Endodermal cell (in vitro differentiated cells): ENCODE measurements at regions not wholly inside any gene's neighbourhood (a gene's known extent, or its start where the extent isn't known, plus 50 kb on each side); places are given as distances from the start of the nearest gene placed in this dataset.

ENCODE experiments used
- DNase-seq: peaks from one replicate; pipeline ENCODE4 v3.0.0-alpha.2; 2017
- H3K27ac ChIP-seq: 2 replicates; pipeline ENCODE4 v1.5.1; 2013; ENCODE audit warnings: mild to moderate bottlenecking, low read depth, low read length, moderate library complexity
- H3K27me3 ChIP-seq: 2 replicates; pipeline ENCODE4 v1.6.1; 2013; ENCODE audit warnings: mild to moderate bottlenecking, low read length, moderate library complexity; ENCODE audit not compliant: insufficient read depth, control insufficient read depth, poor library complexity, severe bottlenecking
- H3K36me3 ChIP-seq: 2 replicates; pipeline ENCODE4 v1.7.0; 2013; ENCODE audit warnings: mild to moderate bottlenecking, low read length, moderate library complexity; ENCODE audit not compliant: control insufficient read depth, insufficient read depth
- H3K4me1 ChIP-seq: one replicate; pipeline ENCODE4 v1.7.0; 2013; ENCODE audit warnings: low read length; ENCODE audit not compliant: control insufficient read depth, insufficient read depth
- H3K4me3 ChIP-seq: 2 replicates; pipeline ENCODE4 v1.5.1; 2013; ENCODE audit warnings: mild to moderate bottlenecking, low read length, moderate library complexity
- H3K9ac ChIP-seq: 2 replicates; pipeline ENCODE4 v1.6.1; 2013; ENCODE audit warnings: mild to moderate bottlenecking, low read length, moderate library complexity; ENCODE audit not compliant: poor library complexity, severe bottlenecking; ENCODE audit errors: extremely low read depth
- H3K9me3 ChIP-seq: 2 replicates; pipeline ENCODE4 v1.6.1; 2013; ENCODE audit warnings: mild to moderate bottlenecking, low read length, moderate library complexity; ENCODE audit not compliant: control insufficient read depth
- H3K27ac Mint-ChIP-seq: 2 replicates; pipeline ENCODE4 v1.8.0; 2020; ENCODE audit warnings: mixed read lengths
- H3K27me3 Mint-ChIP-seq: 2 replicates; pipeline ENCODE4 v1.8.0; 2021; ENCODE audit warnings: mild to moderate bottlenecking, mixed read lengths; ENCODE audit not compliant: insufficient read depth
- H3K36me3 Mint-ChIP-seq: 2 replicates; pipeline ENCODE4 v1.8.0; 2020; ENCODE audit warnings: low read depth, mixed read lengths
- H3K4me1 Mint-ChIP-seq: 2 replicates; pipeline ENCODE4 v1.8.0; 2020; ENCODE audit warnings: mixed read lengths
- H3K4me3 Mint-ChIP-seq: 2 replicates; pipeline ENCODE4 v1.8.0; 2020; ENCODE audit warnings: mild to moderate bottlenecking, moderate library complexity, mixed read lengths
- H3K9me3 Mint-ChIP-seq: 2 replicates; pipeline ENCODE4 v1.8.0; 2020; ENCODE audit warnings: mild to moderate bottlenecking, mixed read lengths
- WGBS, 2 experiments: methylation state at CpG; one replicate each; pipeline versions ENCODE4 v1.1.5 to v1.1.7; 2013; ENCODE audit warnings: missing lambda C conversion rate in 2 of 2, mixed read lengths in 1 of 2; ENCODE audit not compliant: insufficient coverage in 1 of 2, insufficient read length in 1 of 2; 5-methylcytosine and 5-hydroxymethylcytosine counted together
- TF ChIP-seq, protein P1 (sequence below): fragments of 200-600 bp; sonication (generic); conservative IDR thresholded peaks from 2 replicates; pipeline ENCODE4 v1.5.0; 2021; ENCODE audit warnings: antibody characterized with exemption, mild to moderate bottlenecking

DNA sequence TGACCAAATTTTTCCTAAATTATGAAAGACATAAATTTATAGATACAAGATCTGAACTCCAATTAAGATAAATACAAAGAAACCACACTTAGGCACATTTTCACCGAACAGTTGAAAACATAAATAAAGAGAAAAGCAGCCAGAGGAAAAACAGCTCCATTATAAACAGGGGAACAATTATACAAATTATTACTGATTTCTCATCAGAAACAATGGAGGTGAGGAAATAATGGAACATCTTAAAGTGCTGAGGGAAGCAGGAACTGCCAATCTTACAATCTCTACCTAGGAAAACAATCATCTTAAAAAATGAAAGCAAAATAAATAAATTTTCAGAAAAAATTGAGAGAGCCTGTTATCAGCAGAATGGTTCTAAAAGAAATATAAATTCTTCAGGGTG is 234.4 kb upstream of the PMFBP1 start:
- H3K4me1 ChIP-seq: no peaks in the 10 kb centered on the region
- no peak overlapping the region for H3K4me3 ChIP-seq
- WGBS, 2 experiments: 83% methylated on average over 1 of the region's 1 CpG; no CpG with 5 or more reads in 1 of the 2 experiments
- no peak overlapping the region for H3K9ac ChIP-seq
- Mint-ChIP-seq H3K36me3 (peaks cover 15% of the 10 kb centered on the region), H3K27me3 (no peaks in the 10 kb centered on the region), H3K4me3 (no peak overlapping the region), H3K27ac (no peak overlapping the region), H3K9me3 (peaks cover 30% of the 10 kb centered on the region), H3K4me1 (peaks cover 10% of the 10 kb centered on the region)
- no peak for DNase-seq
- peaks cover 40% of the 10 kb centered on the region for H3K9me3 ChIP-seq
- H3K27ac ChIP-seq: no peak overlapping the region
- TF ChIP-seq, protein P1, sequence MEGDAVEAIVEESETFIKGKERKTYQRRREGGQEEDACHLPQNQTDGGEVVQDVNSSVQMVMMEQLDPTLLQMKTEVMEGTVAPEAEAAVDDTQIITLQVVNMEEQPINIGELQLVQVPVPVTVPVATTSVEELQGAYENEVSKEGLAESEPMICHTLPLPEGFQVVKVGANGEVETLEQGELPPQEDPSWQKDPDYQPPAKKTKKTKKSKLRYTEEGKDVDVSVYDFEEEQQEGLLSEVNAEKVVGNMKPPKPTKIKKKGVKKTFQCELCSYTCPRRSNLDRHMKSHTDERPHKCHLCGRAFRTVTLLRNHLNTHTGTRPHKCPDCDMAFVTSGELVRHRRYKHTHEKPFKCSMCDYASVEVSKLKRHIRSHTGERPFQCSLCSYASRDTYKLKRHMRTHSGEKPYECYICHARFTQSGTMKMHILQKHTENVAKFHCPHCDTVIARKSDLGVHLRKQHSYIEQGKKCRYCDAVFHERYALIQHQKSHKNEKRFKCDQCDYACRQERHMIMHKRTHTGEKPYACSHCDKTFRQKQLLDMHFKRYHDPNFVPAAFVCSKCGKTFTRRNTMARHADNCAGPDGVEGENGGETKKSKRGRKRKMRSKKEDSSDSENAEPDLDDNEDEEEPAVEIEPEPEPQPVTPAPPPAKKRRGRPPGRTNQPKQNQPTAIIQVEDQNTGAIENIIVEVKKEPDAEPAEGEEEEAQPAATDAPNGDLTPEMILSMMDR: no peak
- no peaks in the 10 kb centered on the region for H3K36me3 ChIP-seq
- no peaks in the 10 kb centered on the region for H3K27me3 ChIP-seq

DNA sequence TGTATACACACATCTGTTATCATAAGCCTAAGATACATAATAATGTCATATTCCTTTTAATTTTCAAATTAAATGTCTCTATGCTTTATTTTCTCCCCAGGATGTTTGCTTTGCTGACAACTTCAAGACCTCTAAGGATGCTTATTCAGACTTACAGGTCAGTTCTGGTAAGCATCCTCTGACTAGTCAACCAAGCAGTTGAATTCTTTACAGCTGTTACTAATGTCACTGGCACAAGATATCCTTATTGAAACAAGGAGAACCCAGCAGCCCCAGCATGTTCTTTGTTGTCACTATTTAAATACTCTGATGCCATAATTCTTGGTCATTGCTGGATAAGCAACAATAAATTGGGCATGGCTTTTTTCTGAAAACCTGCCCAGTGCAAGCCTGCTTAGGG is 232.3 kb upstream of the PMFBP1 start:
- H3K4me3 Mint-ChIP-seq: no peak overlapping the region
- no peak overlapping the region for H3K4me3 ChIP-seq
- no peak overlapping the region for H3K9ac ChIP-seq
- DNase-seq: no peak
- H3K27ac Mint-ChIP-seq: no peak overlapping the region
- no peak overlapping the region for H3K27ac ChIP-seq
- peaks cover 4% of the 10 kb centered on the region for H3K4me1 Mint-ChIP-seq
- TF ChIP-seq, protein P1: no peak
- peaks cover 14% of the 10 kb centered on the region for H3K36me3 Mint-ChIP-seq
- peaks cover 40% of the 10 kb centered on the region for H3K9me3 ChIP-seq
- no peaks in the 10 kb centered on the region for H3K36me3 ChIP-seq
- no peaks in the 10 kb centered on the region for H3K27me3 ChIP-seq
- H3K27me3 Mint-ChIP-seq: no peaks in the 10 kb centered on the region
- no peaks in the 10 kb centered on the region for H3K4me1 ChIP-seq
- H3K9me3 Mint-ChIP-seq: peaks cover 29% of the 10 kb centered on the region

DNA sequence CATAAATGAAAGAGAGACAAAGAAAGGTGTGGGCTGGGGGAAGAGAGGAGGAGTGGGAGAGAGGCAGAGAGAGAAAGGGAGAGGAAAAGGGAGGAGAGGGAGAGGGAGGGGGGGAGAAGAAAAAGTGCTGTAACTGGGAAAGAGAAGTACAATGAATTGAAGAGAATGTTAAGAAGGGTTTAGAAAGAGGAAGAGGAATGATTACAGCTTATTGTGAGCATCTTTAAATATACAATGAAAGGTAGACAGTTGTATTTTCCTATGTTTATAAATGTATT is 229.1 kb upstream of the PMFBP1 start:
- Histone ChIP-seq H3K9me3 (peaks cover 41% of the 10 kb centered on the region), H3K27ac (no peak overlapping the region), H3K9ac (no peak overlapping the region), H3K27me3 (no peaks in the 10 kb centered on the region), H3K36me3 (no peaks in the 10 kb centered on the region), H3K4me3 (no peak overlapping the region), H3K4me1 (no peaks in the 10 kb centered on the region)
- Mint-ChIP-seq H3K27me3 (no peaks in the 10 kb centered on the region), H3K27ac (no peak overlapping the region), H3K36me3 (peaks cover 12% of the 10 kb centered on the region), H3K4me1 (peaks cover 2% of the 10 kb centered on the region), H3K9me3 (peaks cover 28% of the 10 kb centered on the region), H3K4me3 (no peak overlapping the region)
- TF ChIP-seq, protein P1: no peak
- DNase-seq: no peak
